WTC11 (cell line): ENCODE measurements at regions not wholly inside any gene's neighbourhood (a gene's known extent, or its start where the extent isn't known, plus 50 kb on each side); places are given as distances from the start of the nearest gene placed in this dataset.

Experiments
- ATF3 ChIP-seq: sonication (generic); formaldehyde crosslinking; conservative IDR thresholded peaks from 2 replicates; pipeline ENCODE4 v1.8.1; 2022; ENCODE audit warnings: mild to moderate bottlenecking, missing genetic modification reagents
- CREB1 ChIP-seq: sonication (generic); formaldehyde crosslinking; IDR thresholded peaks from 2 replicates; pipeline ENCODE4 v1.8.0; 2023; ENCODE audit warnings: mild to moderate bottlenecking, missing genetic modification reagents
- CTCF ChIP-seq: fragments of 200-600 bp; IDR thresholded peaks from 2 replicates; pipeline ENCODE4 v1.8.0; 2022; ENCODE audit warnings: antibody characterized with exemption
- FOXJ3 ChIP-seq: sonication (generic); formaldehyde crosslinking; IDR thresholded peaks from 2 replicates; pipeline ENCODE4 v1.9.0; 2021; ENCODE audit warnings: missing genetic modification reagents, mild to moderate bottlenecking, borderline replicate concordance
- GABPB1 ChIP-seq: sonication (generic); formaldehyde crosslinking; IDR thresholded peaks from 2 replicates; pipeline ENCODE4 v1.8.1; 2023; ENCODE audit warnings: mild to moderate bottlenecking, missing genetic modification reagents
- IRF1 ChIP-seq: sonication (generic); formaldehyde crosslinking; IDR thresholded peaks from 2 replicates; pipeline ENCODE4 v1.8.0; 2023; ENCODE audit warnings: missing genetic modification reagents
- JUN ChIP-seq: sonication (generic); formaldehyde crosslinking; IDR thresholded peaks from 2 replicates; pipeline ENCODE4 v1.8.0; 2023; ENCODE audit warnings: mild to moderate bottlenecking, missing genetic modification reagents
- MAX ChIP-seq: sonication (generic); formaldehyde crosslinking; IDR thresholded peaks from 2 replicates; pipeline ENCODE4 v1.8.0; 2022; ENCODE audit warnings: mild to moderate bottlenecking, missing genetic modification reagents
- MLX ChIP-seq: sonication (generic); formaldehyde crosslinking; IDR thresholded peaks from 2 replicates; pipeline ENCODE4 v1.8.1; 2023; ENCODE audit warnings: mild to moderate bottlenecking, missing genetic modification reagents, moderate library complexity
- SMAD3 ChIP-seq: sonication (generic); formaldehyde crosslinking; IDR thresholded peaks from 2 replicates; pipeline ENCODE4 v1.8.0; 2022; ENCODE audit warnings: missing genetic modification reagents, mild to moderate bottlenecking, borderline replicate concordance
- USF2 ChIP-seq: sonication (generic); formaldehyde crosslinking; IDR thresholded peaks from 2 replicates; pipeline ENCODE4 v1.8.1; 2023; ENCODE audit warnings: mild to moderate bottlenecking, missing genetic modification reagents, moderate library complexity
- ZNF121 ChIP-seq: sonication (generic); formaldehyde crosslinking; IDR thresholded peaks from 2 replicates; pipeline ENCODE4 v1.8.0; 2023; ENCODE audit warnings: missing genetic modification reagents
- ZNF263 ChIP-seq: sonication (generic); formaldehyde crosslinking; IDR thresholded peaks from 2 replicates; pipeline ENCODE4 v1.8.1; 2022; ENCODE audit warnings: low read depth, mild to moderate bottlenecking, moderate library complexity, missing genetic modification reagents

- TF ChIP-seq CTCF (no peak), ZNF263 (CRISPR knock-in tag) (no peak), MAX (CRISPR knock-in tag) (no peak), ATF3 (CRISPR knock-in tag) (no peak), ZNF121 (CRISPR knock-in tag) (no peak), MLX (CRISPR knock-in tag) (no peak), GABPB1 (CRISPR knock-in tag) (no peak), FOXJ3 (CRISPR knock-in tag) (no peak), USF2 (no peak), IRF1 (CRISPR knock-in tag) (no peak), CREB1 (CRISPR knock-in tag) (no peak), JUN (no peak), SMAD3 (CRISPR knock-in tag) (no peak)
Observed at GRCh38 chr14:43085819-43086218, 1421.3 kb downstream of the FSCB start.
